Stimulated activated CD8-positive, alpha-beta memory T cell treated with anti-CD3 and anti-CD28 coated beads, Interleukin-4, amount 100 ng/mL, for 48 hours (primary cell): ENCODE measurements at regions not wholly inside any gene's neighbourhood (a gene's known extent, or its start where the extent isn't known, plus 50 kb on each side); places are given as distances from the start of the nearest gene placed in this dataset.

ENCODE experiments used
- DNase-seq: peaks from one replicate; pipeline ENCODE4 v3.0.0-alpha.2; 2020

DNA sequence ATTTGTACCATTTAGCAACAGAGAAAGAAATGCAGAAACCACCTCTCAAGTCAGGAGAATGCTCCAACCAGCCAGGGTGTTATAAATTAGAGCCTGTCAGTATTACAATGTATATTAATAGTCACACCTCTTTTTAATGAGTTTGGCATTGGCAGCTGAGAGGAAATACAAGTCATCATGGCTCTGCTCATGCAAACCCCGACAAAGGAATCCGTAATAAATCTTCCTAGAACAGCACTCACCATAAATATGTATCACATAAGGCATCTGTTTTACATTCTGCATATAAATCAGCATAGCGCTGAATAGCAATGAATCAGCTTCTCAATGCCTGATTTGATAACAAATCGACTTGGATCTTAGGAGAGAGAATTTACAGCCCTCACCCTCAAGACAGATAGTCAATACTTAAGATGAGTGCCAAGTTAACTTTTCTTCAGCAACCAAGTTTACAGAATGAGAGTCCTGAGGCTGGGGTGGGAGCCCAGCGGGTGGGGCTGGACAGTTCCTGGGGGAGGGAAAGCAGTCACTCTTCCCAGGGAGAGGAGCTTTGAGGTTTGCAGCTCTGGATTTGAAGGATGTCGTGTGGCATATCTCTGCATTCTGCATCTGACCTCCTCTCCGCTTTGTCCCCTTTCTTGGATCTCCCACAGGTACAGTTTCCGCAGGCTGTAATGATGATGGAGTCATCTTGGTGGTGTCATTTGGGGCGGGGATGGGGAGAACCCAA is 1034.4 kb upstream of the NR2F2 start:
- no peak for DNase-seq

DNA sequence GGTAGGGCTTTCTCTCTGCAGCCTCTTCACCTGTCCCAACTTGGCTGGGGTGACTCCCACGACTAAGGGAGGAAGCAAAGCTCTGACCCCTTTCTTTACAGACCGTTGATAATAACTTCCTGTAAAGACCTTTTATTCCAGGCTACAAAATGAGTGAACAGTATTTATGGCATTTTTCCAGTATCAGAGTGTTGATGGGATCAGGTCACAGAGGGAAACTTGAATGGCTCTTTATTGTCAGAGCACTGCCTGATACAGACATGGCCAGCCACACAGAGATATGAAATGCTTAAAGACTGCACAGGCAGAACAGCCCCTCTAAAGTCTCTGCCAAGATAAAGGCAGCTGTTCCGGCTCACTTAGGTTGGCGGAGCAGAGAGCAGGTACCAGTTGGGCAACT is 1033.9 kb upstream of the NR2F2 start:
- DNase-seq = no peak

DNA sequence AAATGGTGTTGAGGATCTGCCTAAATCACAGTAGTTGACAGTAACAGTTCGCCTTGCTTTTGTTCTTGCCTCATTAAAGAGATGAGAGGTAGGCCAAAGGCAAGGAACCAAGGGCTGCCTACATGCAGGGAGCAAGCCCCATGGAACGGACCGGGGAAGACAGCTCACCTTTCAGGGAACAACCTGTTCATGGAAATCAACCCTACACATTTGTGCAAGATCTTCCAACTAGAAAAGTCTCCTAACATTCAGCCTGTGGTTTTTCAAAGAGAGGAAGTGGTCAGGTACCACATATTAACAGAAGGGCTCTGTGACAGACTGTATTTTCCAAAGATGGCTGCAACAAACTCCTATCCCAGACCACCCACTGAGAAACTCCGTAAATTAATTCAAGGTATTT is 1031.8 kb upstream of the NR2F2 start:
- no peak for DNase-seq

DNA sequence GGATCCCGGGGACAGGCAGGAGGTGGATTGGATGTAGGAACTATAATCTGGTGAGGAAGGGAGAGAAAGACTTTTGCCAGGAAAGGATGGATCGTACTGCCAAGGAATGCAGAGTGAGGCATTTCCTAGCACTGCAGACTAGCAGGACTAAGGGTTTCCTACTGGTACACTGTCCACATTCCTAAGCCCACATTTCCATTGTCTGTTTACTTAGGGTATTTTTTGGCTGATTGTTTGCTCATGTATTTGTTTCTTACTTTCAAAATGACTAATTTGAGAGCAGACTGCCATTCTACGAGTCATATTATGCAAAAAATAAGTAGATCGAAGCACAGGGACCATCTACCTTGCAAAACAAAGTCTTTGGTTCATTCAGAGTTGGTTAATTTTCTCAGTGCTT is 1029.5 kb upstream of the NR2F2 start:
- no peak for DNase-seq

DNA sequence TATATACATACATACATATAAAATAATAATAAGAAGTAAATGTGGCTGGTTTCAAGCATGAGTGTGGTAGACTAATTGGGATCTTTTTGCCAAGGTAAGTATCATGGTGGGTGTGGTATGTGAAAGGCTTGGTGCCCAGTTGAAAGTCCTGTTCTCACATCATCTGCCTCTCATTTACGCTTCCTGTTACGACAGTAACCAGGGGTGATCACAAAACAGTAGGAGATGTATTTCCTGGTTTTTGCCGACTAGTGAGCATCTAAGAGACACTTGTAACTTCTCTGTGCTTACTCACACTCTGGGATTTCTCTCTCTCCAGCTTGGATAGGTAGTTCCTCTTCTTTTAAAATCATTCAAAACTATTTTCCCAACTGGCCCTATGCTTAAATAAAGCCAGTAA is 1028.3 kb upstream of the NR2F2 start:
- DNase-seq = no peak

DNA sequence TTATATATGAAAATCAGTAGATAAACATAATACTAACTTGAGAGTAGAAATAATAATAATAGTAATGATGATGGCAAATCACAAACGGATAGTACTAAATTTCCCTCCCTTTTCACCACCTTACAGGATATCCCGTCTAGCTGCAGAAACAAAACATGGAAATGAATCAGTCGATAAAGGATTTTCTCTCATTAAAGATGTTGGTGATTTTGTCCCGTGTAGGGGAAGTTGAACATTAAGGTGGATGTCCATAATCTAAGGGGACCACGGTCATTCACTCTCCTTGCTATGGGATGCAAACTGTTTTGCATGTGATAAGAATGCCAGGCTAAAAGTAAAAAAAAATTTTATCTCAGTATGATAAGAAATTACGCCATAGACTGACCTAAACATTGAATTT is 1027.7 kb upstream of the NR2F2 start:
- no peak for DNase-seq

DNA sequence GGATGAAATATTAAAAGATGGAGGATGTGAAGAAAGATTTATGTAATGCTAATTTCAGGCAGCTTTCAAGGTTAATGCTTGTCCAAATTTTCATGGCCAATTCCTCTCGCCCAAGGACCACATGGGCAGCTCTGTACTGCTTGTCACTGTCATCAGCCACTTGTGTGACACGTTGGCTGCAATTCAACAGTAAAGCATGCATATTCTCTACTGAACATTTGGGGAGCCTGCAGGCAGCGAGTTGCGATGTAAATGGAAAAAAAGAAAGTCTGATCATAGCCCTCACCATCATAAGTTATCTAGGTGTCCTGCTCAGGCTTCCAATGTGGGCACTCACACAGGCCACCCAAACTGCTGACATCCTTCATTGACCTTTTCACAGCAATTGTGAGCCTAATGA is 1026.8 kb upstream of the NR2F2 start:
- DNase-seq = no peak

DNA sequence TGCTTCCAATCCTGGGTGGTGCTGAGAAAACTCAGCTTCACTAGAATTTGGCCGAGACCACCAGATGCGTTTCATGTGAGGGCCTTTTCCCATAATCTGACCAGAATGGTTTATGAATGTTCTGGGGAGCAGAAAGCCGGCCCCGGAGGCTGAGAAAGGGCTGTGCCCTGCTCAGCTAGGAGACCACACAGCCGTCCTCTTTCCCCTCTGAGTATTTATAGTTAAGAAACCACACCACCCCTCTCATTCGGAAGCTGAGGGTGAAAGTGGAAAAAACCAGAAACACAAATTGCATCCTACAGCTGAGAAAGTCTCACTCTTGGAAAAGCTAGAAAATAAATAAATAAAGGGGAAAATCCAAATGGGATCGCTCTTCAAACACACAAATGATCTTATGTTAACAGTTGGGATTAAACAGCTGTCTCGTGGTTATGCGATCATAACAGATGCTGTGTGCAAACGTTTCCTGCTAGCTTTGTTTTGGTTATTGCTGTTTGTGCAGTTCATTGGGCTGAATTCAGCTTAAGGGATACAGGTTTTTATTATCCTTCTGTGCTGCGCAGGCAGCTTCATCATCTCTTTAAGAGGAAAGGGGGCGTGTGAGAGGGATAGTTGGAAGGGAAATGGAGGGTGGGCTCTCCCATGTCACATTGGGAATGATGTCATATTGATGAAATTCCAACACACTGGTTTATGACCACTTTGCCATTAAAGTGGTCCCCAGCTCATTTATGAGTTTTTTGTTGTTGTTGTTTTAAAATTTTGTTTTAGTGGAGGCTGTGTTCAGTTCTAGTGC is 1026.2 kb upstream of the NR2F2 start:
- no peak for DNase-seq

DNA sequence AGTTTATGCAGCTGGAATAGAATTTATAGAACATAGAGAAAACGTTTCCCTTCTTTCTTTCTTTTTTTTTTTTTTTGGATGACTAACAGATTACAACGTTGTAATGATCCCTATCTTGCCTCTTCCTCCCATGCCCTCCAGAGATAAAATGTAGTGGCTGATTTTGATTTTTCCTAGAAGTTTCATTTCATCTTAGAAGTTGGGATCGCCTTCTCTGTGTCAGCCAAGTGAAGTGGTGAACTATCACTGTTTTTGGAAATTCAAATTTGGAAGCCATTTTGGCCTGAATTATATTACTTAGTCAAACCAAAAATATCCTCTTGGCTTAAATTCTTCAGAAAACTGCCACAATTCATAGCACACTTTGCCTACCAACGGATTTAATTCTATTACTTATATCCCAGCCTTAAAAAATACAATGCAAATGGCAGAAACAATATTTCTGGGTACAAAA is 1025.5 kb upstream of the NR2F2 start:
- no peak for DNase-seq

DNA sequence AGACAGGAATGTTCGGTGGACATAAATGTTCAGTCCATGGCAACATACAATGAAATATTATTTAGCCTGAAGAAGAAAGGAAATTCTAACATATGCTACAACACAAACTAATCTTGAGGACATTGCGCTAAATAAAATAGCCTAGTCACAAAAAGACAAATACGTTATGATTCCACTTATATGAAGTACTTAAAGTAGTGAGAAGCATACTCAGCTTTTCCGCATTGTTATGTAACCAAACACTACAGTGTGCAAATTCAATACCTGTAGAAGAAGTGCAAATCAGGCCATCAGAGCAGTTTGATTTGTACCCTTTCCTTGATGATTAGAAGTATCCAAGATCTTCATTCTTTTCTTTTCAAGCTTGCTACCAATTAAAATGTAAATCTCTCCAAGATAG is 1023.4 kb upstream of the NR2F2 start:
- DNase-seq = no peak

DNA sequence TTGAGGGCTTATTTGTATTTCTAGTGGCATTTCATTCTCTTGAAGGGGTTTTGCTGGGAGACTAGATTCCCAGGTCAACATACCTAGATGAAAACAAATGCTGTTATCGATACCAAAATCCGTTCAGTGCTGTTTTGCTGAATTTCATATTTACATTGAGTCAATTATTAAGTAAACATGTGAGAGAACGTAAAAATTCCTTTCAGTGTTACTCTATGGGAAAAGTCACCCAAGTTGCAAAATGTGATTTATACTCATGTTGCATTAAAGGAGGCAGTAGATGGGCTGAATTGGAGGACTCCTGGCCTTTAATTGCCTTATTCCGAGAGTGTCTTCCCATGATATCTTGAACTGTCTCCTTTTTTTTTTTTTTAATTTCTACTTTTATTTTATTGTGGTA is 1011.3 kb upstream of the NR2F2 start:
- no peak for DNase-seq

DNA sequence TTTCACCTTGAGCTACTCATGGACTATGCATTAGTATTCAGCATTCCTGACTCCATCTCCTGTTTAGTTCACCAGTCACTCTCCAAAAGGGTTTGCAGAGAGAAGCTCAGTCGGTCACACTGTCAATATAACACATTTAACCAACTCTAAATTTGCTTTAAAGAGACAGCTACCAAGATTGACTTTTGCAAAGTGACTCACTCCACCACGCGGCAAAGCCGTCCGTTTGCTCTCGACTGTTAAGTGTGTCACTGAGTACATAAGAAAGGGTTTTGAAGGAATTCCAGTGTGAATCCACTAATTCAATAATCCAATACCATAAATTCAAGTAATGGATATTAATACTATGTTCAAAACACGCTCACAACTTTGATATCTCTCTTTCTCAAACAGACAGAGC is 1006.7 kb upstream of the NR2F2 start:
- DNase-seq = no peak

DNA sequence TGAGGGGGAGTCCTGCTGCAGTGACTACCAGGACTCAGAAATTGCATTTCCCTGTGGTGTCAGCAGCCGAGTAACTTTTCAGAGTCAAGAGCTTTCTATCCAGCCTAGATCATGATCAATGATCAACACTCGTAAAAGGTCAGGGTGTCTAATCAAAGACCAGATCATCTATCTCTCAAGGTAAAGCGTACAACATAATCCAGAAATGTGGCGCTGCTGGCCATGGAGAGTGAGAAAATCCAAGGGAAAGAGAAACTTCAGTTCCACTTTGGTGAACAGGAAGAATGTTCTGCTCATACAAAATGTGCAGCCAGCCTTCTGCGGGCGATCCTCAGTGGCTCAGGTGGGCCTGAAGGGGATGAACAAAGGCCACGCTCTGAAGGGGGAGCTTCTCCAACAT is 1005.8 kb upstream of the NR2F2 start:
- DNase-seq = no peak

DNA sequence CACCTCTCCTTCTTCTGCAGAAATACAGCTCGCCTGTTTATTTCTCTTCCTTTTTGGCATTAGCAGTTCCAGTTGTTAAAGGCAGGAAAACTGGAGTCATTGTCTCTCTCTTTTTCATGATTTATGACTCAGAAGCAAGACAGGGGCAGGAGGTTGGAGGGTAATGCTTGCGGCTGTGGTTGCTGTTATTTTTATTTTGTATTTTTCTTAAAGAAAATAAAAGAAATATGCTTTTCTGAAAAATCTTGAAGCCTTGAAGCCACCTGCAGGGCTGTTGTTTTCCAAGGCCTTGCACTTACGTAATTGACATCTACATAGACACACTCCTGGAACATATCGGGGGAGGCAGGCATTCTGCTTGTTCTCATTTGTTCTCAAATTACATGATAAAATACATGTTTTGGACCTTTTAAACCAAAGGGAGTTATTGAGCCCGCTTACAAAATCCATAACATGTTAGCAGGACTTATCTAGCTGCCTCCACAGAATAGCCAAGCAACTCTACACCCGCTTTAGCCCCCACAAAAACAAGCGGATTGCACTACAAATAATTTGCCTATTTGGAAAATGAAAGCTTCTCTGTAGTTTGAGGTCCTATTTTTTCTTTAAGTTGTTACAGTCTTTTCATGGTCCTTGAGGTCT is 1004.6 kb upstream of the NR2F2 start:
- DNase-seq = no peak

DNA sequence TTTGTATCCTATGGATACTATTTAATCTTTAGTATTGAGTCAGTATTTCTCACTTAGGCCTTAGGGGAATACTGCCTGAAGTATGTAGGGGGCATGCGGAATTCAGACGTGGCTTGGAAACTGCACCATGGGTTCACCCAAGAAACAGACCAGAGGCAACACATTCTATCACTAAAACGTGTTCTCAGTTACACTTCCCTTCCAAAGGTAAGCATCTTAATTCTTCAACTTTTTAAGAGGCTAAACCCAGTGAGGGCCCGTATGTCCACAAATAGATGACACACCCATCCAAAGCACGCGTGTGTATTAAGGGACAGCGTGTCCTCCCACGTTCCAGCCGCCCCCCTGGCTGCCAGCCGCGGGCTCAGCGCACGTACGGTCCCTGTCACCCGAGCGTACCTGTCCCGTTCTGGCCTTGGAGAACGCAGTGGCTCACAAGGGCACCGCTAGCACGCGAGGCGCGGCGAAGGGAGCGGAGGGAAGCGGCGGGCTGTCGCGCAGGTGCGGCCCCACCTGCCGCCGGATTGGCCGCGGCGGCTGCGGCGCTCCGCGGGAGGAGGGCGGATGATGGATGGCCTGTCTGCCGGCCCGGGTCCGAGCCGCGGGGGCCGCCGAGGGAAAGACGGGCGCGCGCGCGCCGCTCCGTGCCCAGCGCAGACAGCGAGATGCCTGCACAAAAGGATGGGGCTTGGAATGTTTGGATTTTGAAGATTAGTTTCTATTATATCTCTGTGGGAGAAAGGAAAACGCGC is 1003.9 kb upstream of the NR2F2 start:
- DNase-seq = no peak

DNA sequence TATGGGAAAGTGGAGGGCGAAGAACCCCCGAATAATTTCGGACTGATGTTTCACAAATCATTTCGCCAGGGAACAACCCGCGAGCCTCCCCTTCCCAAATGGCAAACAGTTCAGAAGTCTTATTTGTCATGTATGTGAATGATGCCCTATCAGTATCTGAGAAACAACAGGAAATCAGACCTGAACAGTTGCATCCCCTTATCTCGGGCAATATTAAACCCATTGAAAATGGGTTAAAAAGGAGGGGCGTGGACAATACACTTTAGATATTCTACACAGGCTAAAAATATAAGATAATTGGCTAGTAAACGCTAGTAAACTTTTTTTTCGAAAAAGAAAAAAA is 1003.3 kb upstream of the NR2F2 start:
- no peak for DNase-seq

DNA sequence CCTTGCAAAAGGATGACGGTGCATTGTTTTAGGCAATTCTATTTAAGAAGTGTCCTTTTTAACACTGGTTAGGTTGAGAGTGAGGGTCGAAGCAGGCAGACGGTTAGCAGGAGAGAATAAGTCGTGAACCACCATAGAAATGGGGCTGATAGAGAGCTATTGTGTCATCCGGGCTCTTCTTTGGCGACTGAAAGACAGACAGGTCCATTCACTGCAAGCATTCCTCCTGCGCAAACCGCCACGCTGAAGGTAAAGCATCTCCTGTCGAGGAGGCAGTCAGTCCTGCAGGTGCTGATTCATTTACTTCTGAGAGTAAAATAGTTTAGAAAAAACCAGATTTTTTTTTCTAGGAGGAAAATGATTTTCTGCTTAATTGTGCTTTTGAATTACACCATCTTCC is 1002.8 kb upstream of the NR2F2 start:
- no peak for DNase-seq

DNA sequence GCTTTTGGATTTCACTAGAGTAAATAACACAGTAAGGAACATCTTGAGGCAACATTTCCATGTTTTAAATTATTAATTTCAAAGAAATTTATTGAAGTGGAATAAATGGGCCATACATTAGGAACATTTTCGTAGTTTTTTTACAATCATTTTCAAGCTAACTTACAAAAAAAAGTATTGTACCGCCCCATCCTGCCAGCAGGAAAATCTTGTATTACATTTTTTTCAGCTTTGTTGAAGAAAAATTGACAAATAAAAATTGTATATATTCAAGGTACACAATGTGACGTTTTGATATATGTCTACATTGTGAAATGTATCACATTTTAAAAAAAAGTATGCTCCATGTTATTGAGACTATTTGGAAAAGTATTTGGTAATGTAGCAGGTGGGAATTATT is 1001.9 kb upstream of the NR2F2 start:
- no peak for DNase-seq

DNA sequence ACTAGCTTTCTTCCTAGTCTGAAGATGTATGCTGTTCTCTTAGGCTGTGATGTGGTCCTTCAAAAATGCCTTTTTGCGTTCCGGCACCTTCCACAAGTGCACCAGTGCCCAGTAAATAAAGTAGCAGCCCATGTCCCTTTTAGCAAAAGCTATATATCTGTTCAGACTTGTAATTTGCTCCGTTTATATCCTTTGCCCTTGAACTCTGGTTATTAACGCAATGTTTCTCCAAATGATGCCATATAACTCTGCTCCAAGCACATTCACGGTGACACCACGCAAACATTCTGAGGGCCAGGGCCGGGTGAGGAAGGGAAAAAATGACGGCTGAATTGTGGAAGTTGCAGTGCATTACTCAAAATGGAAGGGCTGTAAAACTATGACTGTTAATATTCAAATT is 1001.1 kb upstream of the NR2F2 start:
- DNase-seq = no peak

DNA sequence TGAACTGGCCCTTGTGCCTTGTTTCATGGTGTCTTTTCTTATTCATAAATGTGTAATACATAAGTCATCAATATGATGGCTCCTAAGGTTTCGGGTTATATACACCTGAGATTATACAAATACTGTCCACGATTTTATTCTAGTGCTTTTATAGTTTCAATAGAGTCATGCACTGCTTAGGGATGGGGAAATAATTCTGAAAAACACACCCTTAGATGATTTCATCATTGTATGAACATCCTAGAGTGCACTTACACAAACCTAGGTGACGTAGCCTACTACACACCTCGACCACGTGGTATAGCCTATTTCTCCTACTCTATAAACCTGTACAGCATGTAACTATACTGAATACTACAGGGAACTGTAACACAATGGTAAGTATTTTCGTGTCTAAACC is 988.8 kb upstream of the NR2F2 start:
- DNase-seq = no peak

DNA sequence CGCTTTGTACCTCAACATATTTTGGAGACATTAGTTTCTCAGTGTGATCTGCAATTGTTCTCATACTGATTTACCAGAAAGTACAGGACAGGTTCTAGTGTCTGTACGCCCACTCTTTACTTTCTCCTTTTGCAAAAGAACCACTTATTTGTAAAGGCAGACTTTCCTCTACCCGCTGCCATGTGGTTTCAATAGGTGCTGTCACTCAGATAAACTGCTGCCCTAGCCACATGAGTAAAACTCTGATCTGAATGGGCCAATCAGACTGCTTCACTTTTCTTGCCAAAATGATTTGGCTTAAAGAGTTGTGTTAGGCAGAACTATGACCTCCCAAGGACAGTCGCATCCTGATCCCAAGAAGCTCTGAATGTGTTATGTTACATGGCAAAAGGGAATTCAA is 984.6 kb upstream of the NR2F2 start:
- no peak for DNase-seq

DNA sequence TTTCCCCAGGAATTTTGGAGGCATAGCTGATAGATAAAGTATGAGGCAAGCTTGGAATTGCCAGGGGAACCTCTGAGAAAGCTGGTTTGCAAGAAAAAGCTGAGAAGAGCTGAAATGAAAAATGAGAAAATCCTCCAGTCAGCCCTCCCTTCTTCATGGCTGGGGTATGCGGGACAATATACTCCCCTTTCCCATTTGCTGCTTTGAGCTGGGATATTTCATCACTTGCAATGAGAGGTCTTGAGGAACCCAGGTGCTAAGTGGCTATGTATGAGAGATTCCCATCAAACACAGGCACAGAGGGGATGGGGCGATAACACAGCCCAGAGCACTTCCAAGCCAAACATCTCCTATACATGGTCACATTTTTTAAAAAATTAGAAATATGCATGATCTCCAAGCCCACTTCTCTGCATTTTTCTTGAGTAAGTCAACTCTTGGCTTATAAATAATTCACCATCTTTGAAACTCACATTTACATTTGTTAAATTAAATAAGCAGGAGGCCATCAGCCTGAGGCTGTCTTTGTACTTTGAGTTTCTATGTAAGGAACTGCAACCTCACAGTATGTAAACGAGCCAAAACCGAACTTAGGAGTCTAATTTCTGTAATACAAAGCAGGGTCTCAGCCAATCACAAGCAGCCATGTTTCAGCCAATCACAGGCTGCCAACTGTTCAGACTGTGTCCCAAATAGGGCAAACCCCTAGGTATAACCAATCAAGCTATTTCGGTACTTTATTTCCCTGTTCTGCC is 983.6 kb upstream of the NR2F2 start:
- DNase-seq = no peak

DNA sequence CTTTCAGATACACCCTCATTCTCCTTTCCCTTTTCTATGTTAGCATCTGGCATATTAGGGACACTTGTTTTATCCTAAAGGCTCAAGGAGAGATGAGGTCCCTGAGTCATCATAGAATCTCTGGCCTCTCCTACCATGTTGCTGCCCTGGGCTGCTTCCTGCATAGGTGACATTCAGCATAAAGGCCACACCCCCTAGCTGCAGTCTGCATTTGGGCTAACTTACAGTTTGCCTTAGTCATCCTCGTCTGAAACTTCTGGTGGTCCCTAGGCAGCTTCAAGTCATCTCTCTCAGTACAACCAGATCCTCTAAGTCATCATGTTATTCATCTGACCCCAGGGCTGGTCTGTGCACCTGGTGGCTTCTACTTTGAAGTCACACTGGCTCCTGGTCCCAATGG is 982.7 kb upstream of the NR2F2 start:
- peak; percentile 24 for DNase-seq
